RWPE1 (cell line): ENCODE measurements at regions not wholly inside any gene's neighbourhood (a gene's known extent, or its start where the extent isn't known, plus 50 kb on each side); places are given as distances from the start of the nearest gene placed in this dataset.

Experiments
- CTCF ChIA-PET: fragments of 350-600 bp; sonication (Branson Sonifier 250); formaldehyde crosslinking; extraction: SDS; loops from one replicate; lab custom pipeline; 2021; lab: Yijun Ruan, JAX
- POLR2A ChIA-PET: fragments of 400-600 bp; formaldehyde crosslinking; extraction: SDS; loops from one replicate; lab custom pipeline; 2020; ENCODE audit warnings: antibody characterized with exemption; ENCODE audit not compliant: low non-redundant PET; lab: Yijun Ruan, JAX
- DNase-seq: peaks from one replicate; pipeline ENCODE4 v3.0.0; 2012; ENCODE audit warnings: low spot score
- H3K27ac ChIP-seq: fragments of 450-650 bp; 2 replicates; pipeline ENCODE4 v1.5.1; 2017
- CTCF ChIP-seq: fragments of 450-650 bp; conservative IDR thresholded peaks from 2 replicates; pipeline ENCODE4 v1.5.1; 2017; ENCODE audit warnings: low read depth, mild to moderate bottlenecking

- no peak for TF ChIP-seq CTCF
- no peak for DNase-seq
- POLR2A ChIA-PET: no interaction called here
- CTCF ChIA-PET: no interaction called here
- H3K27ac ChIP-seq: no peak overlapping the region
Observed at GRCh38 chrX:139194571-139195280, 335.8 kb upstream of the F9 start.

GRCh38 chrX:139192386-139192961 is 338.1 kb upstream of the F9 start:
- no peak for DNase-seq
- ChIA-PET POLR2A (no interaction called here), CTCF (no interaction called here)
- no peak overlapping the region for H3K27ac ChIP-seq
- TF ChIP-seq CTCF: no peak

- ChIA-PET CTCF (no interaction called here), POLR2A (no interaction called here)
- no peak overlapping the region for H3K27ac ChIP-seq
- no peak for DNase-seq
- no peak for TF ChIP-seq CTCF
Observed at GRCh38 chrX:139191746-139192385, 338.7 kb upstream of the F9 start.

GRCh38 chrX:139191286-139191685 is 339.3 kb upstream of the F9 start:
- TF ChIP-seq CTCF: no peak
- no peak overlapping the region for H3K27ac ChIP-seq
- DNase-seq: no peak
- POLR2A ChIA-PET: no interaction called here
- CTCF ChIA-PET: no interaction called here

- ChIA-PET CTCF (no interaction called here), POLR2A (no interaction called here)
- DNase-seq: no peak
- TF ChIP-seq CTCF: no peak
- H3K27ac ChIP-seq: no peak overlapping the region
Observed at GRCh38 chrX:139187738-139188137, 342.8 kb upstream of the F9 start.

GRCh38 chrX:139186991-139187390 is 343.5 kb upstream of the F9 start:
- no peak for TF ChIP-seq CTCF
- ChIA-PET CTCF (no interaction called here), POLR2A (no interaction called here)
- H3K27ac ChIP-seq: no peak overlapping the region
- no peak for DNase-seq
